PC-9 (cell line): ENCODE measurements at regions not wholly inside any gene's neighbourhood (a gene's known extent, or its start where the extent isn't known, plus 50 kb on each side); places are given as distances from the start of the nearest gene placed in this dataset.
"Not testable (repeated sequence)": the region's sequence is repeated elsewhere in the genome, so short reads cannot be mapped to it uniquely, and the experiment has no call there.

ENCODE experiments used
- EZH2 ChIP-seq: fragments of 200-600 bp; sonication (generic); IDR thresholded peaks from 2 replicates; pipeline ENCODE4 v1.8.0; 2017; ENCODE audit warnings: antibody characterized with exemption, low read depth
- TF ChIP-seq, protein P1 (sequence below): fragments of 200-600 bp; sonication (generic); conservative IDR thresholded peaks from 2 replicates; pipeline ENCODE4 v1.6.1; 2017; ENCODE audit warnings: mixed run types, antibody characterized with exemption, mild to moderate bottlenecking, moderate library complexity

DNA sequence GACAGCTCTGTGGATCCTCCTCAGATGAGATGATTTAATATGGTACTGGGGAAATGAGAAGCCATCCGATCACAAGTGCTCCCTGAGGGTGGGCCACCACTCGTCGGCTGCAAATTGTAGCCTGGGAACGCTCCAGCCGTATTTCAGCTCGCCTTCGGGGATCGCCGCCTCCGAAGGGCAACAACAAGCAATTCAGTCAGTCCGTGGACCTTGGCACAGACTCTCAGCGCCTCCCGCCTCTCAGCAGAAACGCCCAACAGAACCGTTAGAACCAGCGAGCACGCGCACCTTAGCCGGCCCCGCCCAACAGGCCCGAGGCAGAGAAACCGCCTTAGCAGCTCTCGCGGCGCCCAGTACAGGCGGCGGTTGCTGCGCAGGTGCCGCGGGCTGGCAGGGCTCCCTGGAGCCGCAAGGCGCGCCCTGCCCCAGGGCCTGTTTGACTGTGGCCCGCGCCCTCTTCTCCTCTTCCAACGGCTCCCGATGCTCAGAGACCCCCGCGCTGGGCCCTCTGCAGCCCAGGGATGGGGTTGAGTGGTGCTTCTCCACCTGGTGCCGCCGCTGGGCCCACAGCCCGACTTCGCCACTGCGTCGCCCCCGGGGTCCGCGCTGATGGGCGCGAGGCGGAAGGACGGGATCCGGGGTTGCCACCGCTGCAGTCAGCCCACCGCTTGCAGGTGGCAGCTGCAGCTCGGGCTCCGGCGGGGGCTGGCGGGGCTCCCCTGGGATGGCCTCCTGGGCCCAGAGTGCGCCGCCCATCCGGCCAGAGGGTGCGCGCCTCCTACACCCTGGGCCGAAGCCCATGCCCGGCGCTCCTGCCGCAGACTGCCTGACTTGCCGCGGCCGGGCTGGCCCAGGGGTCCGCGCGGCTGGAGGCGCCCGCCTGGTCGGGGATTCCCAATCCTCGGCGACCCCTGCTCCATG lies 77.9 kb upstream of the PABPC3 start:
- TF ChIP-seq, protein P1, sequence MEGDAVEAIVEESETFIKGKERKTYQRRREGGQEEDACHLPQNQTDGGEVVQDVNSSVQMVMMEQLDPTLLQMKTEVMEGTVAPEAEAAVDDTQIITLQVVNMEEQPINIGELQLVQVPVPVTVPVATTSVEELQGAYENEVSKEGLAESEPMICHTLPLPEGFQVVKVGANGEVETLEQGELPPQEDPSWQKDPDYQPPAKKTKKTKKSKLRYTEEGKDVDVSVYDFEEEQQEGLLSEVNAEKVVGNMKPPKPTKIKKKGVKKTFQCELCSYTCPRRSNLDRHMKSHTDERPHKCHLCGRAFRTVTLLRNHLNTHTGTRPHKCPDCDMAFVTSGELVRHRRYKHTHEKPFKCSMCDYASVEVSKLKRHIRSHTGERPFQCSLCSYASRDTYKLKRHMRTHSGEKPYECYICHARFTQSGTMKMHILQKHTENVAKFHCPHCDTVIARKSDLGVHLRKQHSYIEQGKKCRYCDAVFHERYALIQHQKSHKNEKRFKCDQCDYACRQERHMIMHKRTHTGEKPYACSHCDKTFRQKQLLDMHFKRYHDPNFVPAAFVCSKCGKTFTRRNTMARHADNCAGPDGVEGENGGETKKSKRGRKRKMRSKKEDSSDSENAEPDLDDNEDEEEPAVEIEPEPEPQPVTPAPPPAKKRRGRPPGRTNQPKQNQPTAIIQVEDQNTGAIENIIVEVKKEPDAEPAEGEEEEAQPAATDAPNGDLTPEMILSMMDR: not testable (repeated sequence)
- not testable (repeated sequence) for TF ChIP-seq EZH2
